ENCODE measurements at regions not wholly inside any gene's neighbourhood (a gene's known extent, or its start where the extent isn't known, plus 50 kb on each side); places are given as distances from the start of the nearest gene placed in this dataset.
"Not testable (repeated sequence)": the region's sequence is repeated elsewhere in the genome, so short reads cannot be mapped to it uniquely, and the experiment has no call there.

GRCh38 chr2:203631068-203631757 lies 75.2 kb upstream of the CD28 start:
- DNase-seq = no peak

- DNase-seq = no peak
Measured at GRCh38 chr2:203636588-203637470, 69.6 kb upstream of the CD28 start.

- no peak for DNase-seq
Measured at GRCh38 chr2:203637471-203638167, 68.8 kb upstream of the CD28 start.

GRCh38 chr2:203641865-203642264 lies 64.6 kb upstream of the CD28 start:
- not testable (repeated sequence) for DNase-seq

- DNase-seq = not testable (repeated sequence)
Measured at GRCh38 chr2:203642841-203643240, 63.6 kb upstream of the CD28 start.

- DNase-seq = no peak
Measured at GRCh38 chr2:203645831-203646230, 60.6 kb upstream of the CD28 start.

- no peak for DNase-seq
Measured at GRCh38 chr2:203646266-203646864, 60.1 kb upstream of the CD28 start.

GRCh38 chr2:203646961-203647360 lies 59.5 kb upstream of the CD28 start:
- no peak for DNase-seq

GRCh38 chr2:203647579-203647978 lies 58.9 kb upstream of the CD28 start:
- DNase-seq = no peak

GRCh38 chr2:203648273-203648672 lies 58.2 kb upstream of the CD28 start:
- no peak for DNase-seq

- DNase-seq = no peak
Measured at GRCh38 chr2:203649176-203649814, 57.1 kb upstream of the CD28 start.

GRCh38 chr2:203650860-203651613 lies 55.4 kb upstream of the CD28 start:
- peak in 1 of 2 donors; percentile 36 for DNase-seq

- DNase-seq = no peak
Measured at GRCh38 chr2:203651621-203652020, 54.8 kb upstream of the CD28 start.

- DNase-seq = no peak
Measured at GRCh38 chr2:203654826-203655225, 51.6 kb upstream of the CD28 start.

- peak; percentile 11 to 51 for DNase-seq
Measured at GRCh38 chr2:203656522-203657287, 49.7 kb upstream of the CD28 start.
